GM12875 (cell line): ENCODE measurements at regions not wholly inside any gene's neighbourhood (a gene's known extent, or its start where the extent isn't known, plus 50 kb on each side); places are given as distances from the start of the nearest gene placed in this dataset.
"Not testable (repeated sequence)": the region's sequence is repeated elsewhere in the genome, so short reads cannot be mapped to it uniquely, and the experiment has no call there.

ENCODE experiments used
- H3K4me3 ChIP-seq: one replicate; pipeline ENCODE4 v1.5.1; 2011; ENCODE audit warnings: low read depth, low read length, control low read depth
- TF ChIP-seq, protein P1 (sequence below): IDR thresholded peaks from 2 replicates; pipeline ENCODE4 v1.5.1; 2011; ENCODE audit warnings: low read depth, mild to moderate bottlenecking, control low read depth, inconsistent platforms, low read length, moderate library complexity, borderline replicate concordance; ENCODE audit not compliant: insufficient read depth

DNA sequence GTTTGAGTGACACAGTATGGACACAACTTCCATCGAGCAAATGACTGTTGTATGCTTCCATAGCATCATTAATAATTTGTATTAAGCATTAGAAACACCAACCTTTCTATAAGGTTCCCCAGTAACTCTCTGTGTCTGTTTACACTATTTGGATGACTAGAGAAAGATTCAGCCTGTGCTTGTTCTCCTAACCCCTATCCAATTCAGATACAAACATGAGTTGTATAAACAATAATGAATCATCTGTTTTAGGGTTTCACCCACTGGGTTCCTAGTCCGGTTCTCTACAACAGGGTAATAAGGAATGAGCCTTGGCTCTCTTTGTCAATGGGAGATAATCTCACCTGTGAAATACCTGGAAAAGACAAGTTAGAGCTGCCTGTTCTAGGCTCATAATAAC lies 894.1 kb upstream of the PIK3C3 start:
- TF ChIP-seq, protein P1, sequence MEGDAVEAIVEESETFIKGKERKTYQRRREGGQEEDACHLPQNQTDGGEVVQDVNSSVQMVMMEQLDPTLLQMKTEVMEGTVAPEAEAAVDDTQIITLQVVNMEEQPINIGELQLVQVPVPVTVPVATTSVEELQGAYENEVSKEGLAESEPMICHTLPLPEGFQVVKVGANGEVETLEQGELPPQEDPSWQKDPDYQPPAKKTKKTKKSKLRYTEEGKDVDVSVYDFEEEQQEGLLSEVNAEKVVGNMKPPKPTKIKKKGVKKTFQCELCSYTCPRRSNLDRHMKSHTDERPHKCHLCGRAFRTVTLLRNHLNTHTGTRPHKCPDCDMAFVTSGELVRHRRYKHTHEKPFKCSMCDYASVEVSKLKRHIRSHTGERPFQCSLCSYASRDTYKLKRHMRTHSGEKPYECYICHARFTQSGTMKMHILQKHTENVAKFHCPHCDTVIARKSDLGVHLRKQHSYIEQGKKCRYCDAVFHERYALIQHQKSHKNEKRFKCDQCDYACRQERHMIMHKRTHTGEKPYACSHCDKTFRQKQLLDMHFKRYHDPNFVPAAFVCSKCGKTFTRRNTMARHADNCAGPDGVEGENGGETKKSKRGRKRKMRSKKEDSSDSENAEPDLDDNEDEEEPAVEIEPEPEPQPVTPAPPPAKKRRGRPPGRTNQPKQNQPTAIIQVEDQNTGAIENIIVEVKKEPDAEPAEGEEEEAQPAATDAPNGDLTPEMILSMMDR = no peak
- H3K4me3 ChIP-seq = no peak overlapping the region

- H3K4me3 ChIP-seq = no peak overlapping the region
- TF ChIP-seq, protein P1 = no peak
Observed at GRCh38 chr18:41059126-41059415, 896.0 kb upstream of the PIK3C3 start.

DNA sequence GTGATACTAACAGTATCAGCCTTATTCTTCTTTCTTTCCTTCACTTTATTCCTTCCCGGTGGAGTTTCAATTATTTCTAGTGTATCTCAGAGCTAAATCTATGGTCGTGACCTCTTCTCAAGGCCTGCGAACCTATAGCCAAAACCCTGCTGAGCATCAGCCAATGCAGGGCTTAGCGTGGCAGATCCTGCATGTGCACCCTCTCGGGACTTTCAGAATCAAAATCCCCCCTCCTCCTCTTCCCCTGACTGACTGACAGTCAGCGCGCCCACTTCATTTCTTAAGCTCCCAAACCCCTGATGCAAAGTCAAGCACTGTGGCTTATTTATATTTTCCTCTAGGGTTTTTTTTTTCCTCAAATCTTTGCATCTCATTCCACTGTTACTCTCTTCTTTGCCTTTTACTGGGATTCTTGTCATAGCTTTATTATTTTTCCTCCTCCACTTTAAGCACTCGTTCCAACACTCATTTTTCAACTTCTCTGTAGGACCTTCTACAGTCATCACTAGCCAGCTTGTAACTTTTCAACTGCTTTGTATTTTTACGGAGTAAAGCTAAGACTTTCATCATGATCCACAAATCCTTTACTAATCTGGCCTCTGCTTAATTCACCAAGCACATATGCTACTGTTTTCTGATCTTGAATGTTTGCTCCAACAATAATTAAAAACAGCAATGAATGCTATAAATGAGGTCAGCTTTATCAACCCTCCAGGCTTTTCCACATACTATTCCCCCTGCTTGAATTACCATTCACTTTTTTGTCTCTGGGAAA lies 896.5 kb upstream of the PIK3C3 start:
- TF ChIP-seq, protein P1 = no peak
- no peak overlapping the region for H3K4me3 ChIP-seq

DNA sequence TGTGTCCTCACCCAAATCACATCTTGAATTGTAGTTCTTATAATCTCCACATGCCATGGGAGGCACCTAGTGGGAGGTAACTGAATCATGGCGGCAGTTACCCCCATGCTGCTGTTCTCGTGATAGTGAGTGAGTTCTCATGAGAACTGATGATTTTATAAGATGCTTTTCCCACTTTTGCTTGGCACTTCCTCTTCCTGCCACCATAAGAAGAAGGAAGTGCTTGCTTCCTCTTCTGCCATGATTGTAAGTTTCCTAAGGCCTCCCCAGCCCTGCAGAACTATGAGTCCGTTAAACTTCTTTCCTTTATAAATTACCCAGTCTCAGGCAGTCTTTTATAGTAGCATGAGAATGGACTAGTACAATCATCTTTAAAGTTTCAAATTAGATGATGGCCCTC lies 902.4 kb upstream of the PIK3C3 start:
- TF ChIP-seq, protein P1 = no peak

GRCh38 chr18:41046250-41046649 lies 908.8 kb upstream of the PIK3C3 start:
- not testable (repeated sequence) for H3K4me3 ChIP-seq

More for the DNA sequence above, 902.4 kb upstream of the PIK3C3 start:
- no peak overlapping the region for H3K4me3 ChIP-seq

DNA sequence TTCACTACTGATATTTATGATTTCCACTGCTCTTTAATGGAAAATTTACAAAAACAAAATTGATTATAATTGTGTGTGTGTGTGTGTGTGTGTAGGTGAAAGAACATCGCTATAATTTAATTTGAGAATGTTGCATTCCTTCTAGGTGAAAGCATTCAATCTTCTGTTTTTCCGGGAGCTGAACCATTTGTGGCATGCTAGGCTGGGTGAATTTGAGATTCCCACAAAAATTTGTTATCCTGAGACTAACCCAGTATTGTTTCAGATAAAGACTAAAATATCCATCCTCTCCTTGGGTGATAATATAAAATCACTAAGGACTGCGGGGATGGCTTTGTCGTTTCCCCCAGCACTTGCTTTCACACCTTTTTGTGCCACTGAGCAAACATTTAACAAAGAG lies 911.2 kb upstream of the PIK3C3 start:
- TF ChIP-seq, protein P1 = no peak
- no peak overlapping the region for H3K4me3 ChIP-seq

- no peak overlapping the region for H3K4me3 ChIP-seq
- TF ChIP-seq, protein P1 = no peak
Observed at GRCh38 chr18:41042866-41043265, 912.2 kb upstream of the PIK3C3 start.
